Hepatic stellate cell (primary cell): ENCODE measurements at regions not wholly inside any gene's neighbourhood (a gene's known extent, or its start where the extent isn't known, plus 50 kb on each side); places are given as distances from the start of the nearest gene placed in this dataset.
"Not testable (repeated sequence)": the region's sequence is repeated elsewhere in the genome, so short reads cannot be mapped to it uniquely, and the experiment has no call there.

Experiments used
- DNase-seq: peaks from one replicate; pipeline ENCODE4 v3.0.0; 2011; ENCODE audit warnings: low spot score

- not testable (repeated sequence) for DNase-seq
These were observed 150.2 kb downstream of the SEC14L1 start for GRCh38 chr17:77290759-77291558.

- DNase-seq, result no peak
These were observed 151.0 kb downstream of the SEC14L1 start for GRCh38 chr17:77291591-77292386.

GRCh38 chr17:77294761-77295160, 154.0 kb downstream of the SEC14L1 start:
- DNase-seq, result no peak

- no peak for DNase-seq
These were observed 154.6 kb downstream of the SEC14L1 start for GRCh38 chr17:77295241-77295853.

- no peak for DNase-seq
These were observed 156.1 kb downstream of the SEC14L1 start for GRCh38 chr17:77296769-77297409.

- no peak for DNase-seq
These were observed 157.2 kb downstream of the SEC14L1 start for GRCh38 chr17:77297693-77298666.

GRCh38 chr17:77298811-77299210, 158.0 kb downstream of the SEC14L1 start:
- no peak for DNase-seq

- DNase-seq, result no peak
These were observed 158.7 kb downstream of the SEC14L1 start for GRCh38 chr17:77299256-77300015.

- DNase-seq, result no peak
These were observed 159.4 kb downstream of the SEC14L1 start for GRCh38 chr17:77300016-77300686.

- DNase-seq, result no peak
These were observed 161.0 kb downstream of the SEC14L1 start for GRCh38 chr17:77301694-77302266.

- no peak for DNase-seq
These were observed 161.9 kb downstream of the SEC14L1 start for GRCh38 chr17:77302682-77303081.

- DNase-seq, result no peak
These were observed 162.9 kb downstream of the SEC14L1 start for GRCh38 chr17:77303620-77304019.

- no peak for DNase-seq
These were observed 163.4 kb downstream of the SEC14L1 start for GRCh38 chr17:77304051-77304745.

GRCh38 chr17:77304746-77305473, 164.1 kb downstream of the SEC14L1 start:
- no peak for DNase-seq

- DNase-seq, result no peak
These were observed 165.4 kb downstream of the SEC14L1 start for GRCh38 chr17:77306048-77306789.

GRCh38 chr17:77306790-77307478, 166.2 kb downstream of the SEC14L1 start:
- no peak for DNase-seq
